ENCODE measurements at regions not wholly inside any gene's neighbourhood (a gene's known extent, or its start where the extent isn't known, plus 50 kb on each side); places are given as distances from the start of the nearest gene placed in this dataset.
"Not testable (repeated sequence)": the region's sequence is repeated elsewhere in the genome, so short reads cannot be mapped to it uniquely, and the experiment has no call there.

- ChIA-PET POLR2A (no interaction called here), CTCF (no interaction called here)
- Mint-ChIP-seq H3K4me3 (no peak overlapping the region), H3K4me1 (ENCODE audit: low read depth) (peaks cover 10% of the 10 kb centered on the region), H3K27me3 (peaks cover 2% of the 10 kb centered on the region), H3K9me3 (no peaks in the 10 kb centered on the region), H3K27ac (no peak overlapping the region), H3K36me3 (ENCODE audit: low read depth) (peaks cover 8% of the 10 kb centered on the region)
- DNase-seq (no peak), ATAC-seq (no peak)
- intact Hi-C loops (cut with micrococcal nuclease): no loop called here
- TF ChIP-seq CTCF (IDR thresholded peaks at IDR 0.05): no peak
These were observed 90.8 kb downstream of the CCDC71L start for GRCh38 chr7:106570146-106570545.

GRCh38 chr7:106569500-106569929 lies 91.4 kb downstream of the CCDC71L start:
- H3K4me1 Mint-ChIP-seq (ENCODE audit: low read depth): peaks cover 10% of the 10 kb centered on the region
- peaks cover 2% of the 10 kb centered on the region for H3K27me3 Mint-ChIP-seq
- H3K4me3 Mint-ChIP-seq: no peak overlapping the region
- ChIA-PET POLR2A (interaction anchor here (1.0 kb wide), 1 partner anchor 8 kb away, joined by 3 read pairs; no protein-coding TSS in a partner anchor), CTCF (interaction anchor here (2.2 kb wide), 1 partner anchor 89 kb away, joined by 8 read pairs; no protein-coding TSS in a partner anchor)
- H3K27ac Mint-ChIP-seq: peak overlapping the region; percentile 71
- H3K36me3 Mint-ChIP-seq (ENCODE audit: low read depth): peaks cover 8% of the 10 kb centered on the region
- ATAC-seq (no peak), DNase-seq (no peak)
- intact Hi-C loops (cut with micrococcal nuclease): no loop called here
- no peak for TF ChIP-seq CTCF (IDR thresholded peaks at IDR 0.05)
- no peaks in the 10 kb centered on the region for H3K9me3 Mint-ChIP-seq

- Mint-ChIP-seq H3K36me3 (ENCODE audit: low read depth) (peaks cover 8% of the 10 kb centered on the region), H3K9me3 (no peaks in the 10 kb centered on the region), H3K27me3 (peaks cover 2% of the 10 kb centered on the region), H3K4me1 (ENCODE audit: low read depth) (peaks cover 10% of the 10 kb centered on the region), H3K27ac (peak overlapping the region; percentile 71), H3K4me3 (no peak overlapping the region)
- no peak for TF ChIP-seq CTCF (IDR thresholded peaks at IDR 0.05)
- DNase-seq (peak; percentile 18), ATAC-seq (peak; percentile 68)
- ChIA-PET CTCF (interaction anchor here (0.8 to 2.2 kb wide), 2 partner anchors 90 to 91 kb away, joined by 3 to 8 read pairs; no protein-coding TSS in a partner anchor), POLR2A (interaction anchor here (1.0 kb wide), 1 partner anchor 8 kb away, joined by 3 read pairs; no protein-coding TSS in a partner anchor)
- intact Hi-C loops (cut with micrococcal nuclease): no loop called here
These were observed 92.1 kb downstream of the CCDC71L start for GRCh38 chr7:106568680-106569499.

- intact Hi-C loops (cut with micrococcal nuclease): no loop called here
- no peak overlapping the region for H3K4me3 Mint-ChIP-seq
- peak overlapping the region; percentile 71 for H3K27ac Mint-ChIP-seq
These were observed 92.8 kb downstream of the CCDC71L start for GRCh38 chr7:106568002-106568679.

GRCh38 chr7:106567204-106568001 lies 93.6 kb downstream of the CCDC71L start:
- H3K9me3 Mint-ChIP-seq; H3K27ac Mint-ChIP-seq; H3K4me3 Mint-ChIP-seq; H3K36me3 Mint-ChIP-seq (ENCODE audit: low read depth); ATAC-seq; H3K27me3 Mint-ChIP-seq; DNase-seq; intact Hi-C loops (cut with micrococcal nuclease): not testable (repeated sequence)
- ChIA-PET CTCF (interaction anchor here (1.0 to 2.2 kb wide), 2 partner anchors 25 to 91 kb away, joined by 3 to 8 read pairs; no protein-coding TSS in a partner anchor), POLR2A (interaction anchor here (1.0 kb wide), 1 partner anchor 31 kb away, joined by 3 read pairs; no protein-coding TSS in a partner anchor)
- H3K4me1 Mint-ChIP-seq (ENCODE audit: low read depth): peaks cover 10% of the 10 kb centered on the region

More at GRCh38 chr7:106568002-106568679, 92.8 kb downstream of the CCDC71L start:
- Mint-ChIP-seq H3K27me3 (peaks cover 2% of the 10 kb centered on the region), H3K9me3 (no peaks in the 10 kb centered on the region), H3K36me3 (ENCODE audit: low read depth) (peaks cover 8% of the 10 kb centered on the region), H3K4me1 (ENCODE audit: low read depth) (peaks cover 10% of the 10 kb centered on the region)
- ChIA-PET CTCF (interaction anchor here (0.8 to 2.2 kb wide), 2 partner anchors 91 to 92 kb away, joined by 3 to 8 read pairs; no protein-coding TSS in a partner anchor), POLR2A (interaction anchor here (1.0 kb wide), 2 partner anchors 9 to 30 kb away, joined by 3 read pairs; no protein-coding TSS in a partner anchor)
- no peak for TF ChIP-seq CTCF (IDR thresholded peaks at IDR 0.05)
- DNase-seq (no peak), ATAC-seq (no peak)

Measured in activated CD8-positive, alpha-beta T cell treated with anti-CD3 and anti-CD28 coated beads for 36 hours (primary cell).